ENCODE measurements at regions not wholly inside any gene's neighbourhood (a gene's known extent, or its start where the extent isn't known, plus 50 kb on each side); places are given as distances from the start of the nearest gene placed in this dataset.

DNA sequence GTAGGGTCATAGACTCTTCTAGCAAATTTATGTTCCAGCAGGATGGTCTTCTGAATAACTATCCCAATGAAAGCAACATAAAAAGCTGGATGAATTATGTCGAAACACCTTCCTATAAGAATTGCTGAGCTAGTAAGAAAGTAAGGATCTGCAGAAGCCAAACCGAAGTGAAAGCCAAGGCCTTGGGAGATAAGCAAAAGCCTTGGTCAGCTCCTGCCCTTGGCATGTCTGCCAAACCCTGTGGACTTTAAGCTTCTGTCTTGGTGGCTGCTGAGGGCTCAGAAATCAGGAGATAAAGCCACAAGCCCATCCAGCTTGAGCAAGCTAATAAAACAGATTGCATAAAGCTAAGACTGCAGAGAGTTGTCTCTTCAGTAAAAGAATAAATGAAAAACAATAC is 81.2 kb upstream of the KCND3 start:
- H3K27ac Mint-ChIP-seq: no peak overlapping the region
- no peaks in the 10 kb centered on the region for H3K4me1 Mint-ChIP-seq (ENCODE audit: low read depth)
- Histone ChIP-seq H3K27me3 (ENCODE audit: control insufficient read depth in 1 of 2, insufficient read depth in 2 of 2, low read length in 2 of 2) (peaks cover 0 to 11% of the 10 kb centered on the region in 2 experiments), H3K4me1 (ENCODE audit: insufficient read depth, low read length) (no peaks in the 10 kb centered on the region), H3K4me3 (ENCODE audit: low read length) (no peak overlapping the region), H3K36me3 (ENCODE audit: insufficient read depth, low read length) (no peaks in the 10 kb centered on the region), H3K9me3 (ENCODE audit: control insufficient read depth in 1 of 2, insufficient read depth in 1 of 2, low read length in 2 of 2) (no peaks in the 10 kb centered on the region), H3K27ac (ENCODE audit: low read depth in 1 of 2, low read length in 2 of 2) (no peak overlapping the region)
- DNase-seq: no peak
- ATAC-seq (ENCODE audit: poor library complexity): no peak
- TF ChIP-seq, protein P1, sequence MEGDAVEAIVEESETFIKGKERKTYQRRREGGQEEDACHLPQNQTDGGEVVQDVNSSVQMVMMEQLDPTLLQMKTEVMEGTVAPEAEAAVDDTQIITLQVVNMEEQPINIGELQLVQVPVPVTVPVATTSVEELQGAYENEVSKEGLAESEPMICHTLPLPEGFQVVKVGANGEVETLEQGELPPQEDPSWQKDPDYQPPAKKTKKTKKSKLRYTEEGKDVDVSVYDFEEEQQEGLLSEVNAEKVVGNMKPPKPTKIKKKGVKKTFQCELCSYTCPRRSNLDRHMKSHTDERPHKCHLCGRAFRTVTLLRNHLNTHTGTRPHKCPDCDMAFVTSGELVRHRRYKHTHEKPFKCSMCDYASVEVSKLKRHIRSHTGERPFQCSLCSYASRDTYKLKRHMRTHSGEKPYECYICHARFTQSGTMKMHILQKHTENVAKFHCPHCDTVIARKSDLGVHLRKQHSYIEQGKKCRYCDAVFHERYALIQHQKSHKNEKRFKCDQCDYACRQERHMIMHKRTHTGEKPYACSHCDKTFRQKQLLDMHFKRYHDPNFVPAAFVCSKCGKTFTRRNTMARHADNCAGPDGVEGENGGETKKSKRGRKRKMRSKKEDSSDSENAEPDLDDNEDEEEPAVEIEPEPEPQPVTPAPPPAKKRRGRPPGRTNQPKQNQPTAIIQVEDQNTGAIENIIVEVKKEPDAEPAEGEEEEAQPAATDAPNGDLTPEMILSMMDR (IDR thresholded peaks at IDR 0.05): no peak
- POLR2A ChIA-PET: no interaction called here
- CTCF ChIA-PET: no interaction called here
- intact Hi-C loops (cut with DNase I, micrococcal nuclease): no loop called here
- H3K9me3 Mint-ChIP-seq: no peaks in the 10 kb centered on the region
- H3K27me3 Mint-ChIP-seq: peaks cover 16% of the 10 kb centered on the region
- H3K4me3 Mint-ChIP-seq: no peak overlapping the region
- no peaks in the 10 kb centered on the region for H3K36me3 Mint-ChIP-seq (ENCODE audit: low read depth)

DNA sequence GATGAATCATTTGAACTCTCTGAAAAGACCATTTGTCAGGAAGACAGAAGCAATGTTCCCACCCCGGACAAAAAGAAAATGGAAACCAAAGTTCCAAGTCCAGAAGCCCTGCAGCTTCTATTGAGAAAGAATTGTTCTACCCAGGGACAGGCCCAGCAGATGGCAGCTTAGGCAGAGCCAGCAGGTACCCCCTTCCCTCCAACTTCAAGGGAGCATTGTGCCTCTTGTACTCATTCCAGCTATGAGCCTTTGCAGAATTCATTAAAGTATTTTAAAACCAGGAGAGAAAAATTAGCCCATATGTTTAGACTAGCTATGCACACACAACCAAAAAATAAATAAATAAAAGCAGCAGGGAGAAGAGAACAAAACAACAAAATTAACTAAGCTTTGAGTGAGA is 85.2 kb upstream of the KCND3 start:
- Mint-ChIP-seq H3K9me3 (no peaks in the 10 kb centered on the region), H3K27me3 (peaks cover 16% of the 10 kb centered on the region), H3K36me3 (ENCODE audit: low read depth) (no peaks in the 10 kb centered on the region), H3K4me3 (no peak overlapping the region), H3K4me1 (ENCODE audit: low read depth) (no peaks in the 10 kb centered on the region), H3K27ac (no peak overlapping the region)
- no peaks in the 10 kb centered on the region for H3K36me3 ChIP-seq (ENCODE audit: insufficient read depth, low read length)
- TF ChIP-seq, protein P1 (IDR thresholded peaks at IDR 0.05): no peak
- no peak for DNase-seq
- H3K4me1 ChIP-seq (ENCODE audit: insufficient read depth, low read length): no peaks in the 10 kb centered on the region
- POLR2A ChIA-PET: no interaction called here
- CTCF ChIA-PET: no interaction called here
- no peak for ATAC-seq (ENCODE audit: poor library complexity)
- intact Hi-C loops (cut with DNase I, micrococcal nuclease): no loop called here
- no peak overlapping the region for H3K27ac ChIP-seq (ENCODE audit: low read depth in 1 of 2, low read length in 2 of 2)
- H3K9me3 ChIP-seq (ENCODE audit: control insufficient read depth in 1 of 2, insufficient read depth in 1 of 2, low read length in 2 of 2): no peaks in the 10 kb centered on the region
- H3K4me3 ChIP-seq (ENCODE audit: low read length): no peak overlapping the region
- H3K27me3 ChIP-seq (ENCODE audit: control insufficient read depth in 1 of 2, insufficient read depth in 2 of 2, low read length in 2 of 2): peaks cover 0 to 3% of the 10 kb centered on the region in 2 experiments

DNA sequence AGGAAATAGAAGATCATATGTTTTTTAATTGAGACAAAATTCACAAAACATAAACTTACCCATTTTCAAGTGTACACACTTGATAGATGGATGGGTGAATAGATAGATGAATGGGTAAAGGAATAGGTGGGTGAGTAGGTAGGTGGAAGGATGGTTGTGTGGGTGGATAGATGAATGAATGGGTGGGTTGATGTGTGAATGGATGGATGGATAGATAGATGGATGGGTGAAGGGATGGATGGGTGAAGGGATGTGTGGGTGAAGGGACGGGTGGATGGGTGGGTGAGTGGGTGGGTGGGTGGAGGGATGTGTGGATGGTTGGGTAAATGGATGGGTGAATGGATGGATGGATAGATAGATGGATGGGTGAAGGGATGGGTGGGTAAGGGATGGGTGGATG is 86.1 kb upstream of the KCND3 start:
- DNase-seq: no peak
- no peaks in the 10 kb centered on the region for H3K36me3 ChIP-seq (ENCODE audit: insufficient read depth, low read length)
- no peak for ATAC-seq (ENCODE audit: poor library complexity)
- TF ChIP-seq, protein P1 (IDR thresholded peaks at IDR 0.05): no peak
- H3K4me3 ChIP-seq (ENCODE audit: low read length): no peak overlapping the region
- intact Hi-C loops (cut with DNase I, micrococcal nuclease): no loop called here
- H3K27me3 ChIP-seq (ENCODE audit: control insufficient read depth in 1 of 2, insufficient read depth in 2 of 2, low read length in 2 of 2): peaks cover 0 to 3% of the 10 kb centered on the region in 2 experiments
- Mint-ChIP-seq H3K27me3 (peaks cover 19% of the 10 kb centered on the region), H3K27ac (no peak overlapping the region), H3K9me3 (no peaks in the 10 kb centered on the region), H3K4me3 (no peak overlapping the region), H3K36me3 (ENCODE audit: low read depth) (no peaks in the 10 kb centered on the region), H3K4me1 (ENCODE audit: low read depth) (no peaks in the 10 kb centered on the region)
- ChIA-PET POLR2A (no interaction called here), CTCF (no interaction called here)
- no peak overlapping the region for H3K27ac ChIP-seq (ENCODE audit: low read depth in 1 of 2, low read length in 2 of 2)
- no peaks in the 10 kb centered on the region for H3K4me1 ChIP-seq (ENCODE audit: insufficient read depth, low read length)
- H3K9me3 ChIP-seq (ENCODE audit: control insufficient read depth in 1 of 2, insufficient read depth in 1 of 2, low read length in 2 of 2): no peaks in the 10 kb centered on the region
